Thyroid gland (tissue), 4 donors: ENCODE measurements at regions not wholly inside any gene's neighbourhood (a gene's known extent, or its start where the extent isn't known, plus 50 kb on each side); places are given as distances from the start of the nearest gene placed in this dataset.

Experiments used
- DNase-seq, 2 donors: peaks; one replicate each; pipeline ENCODE4 v3.0.0-alpha.2; 2019
- H3K27ac ChIP-seq, 3 donors: fragments of 200-600 bp; sonication (generic); 1 replicate in 2 of 3; 2 replicates in 1 of 3; pipeline ENCODE4 v1.5.1; 2016 to 2019; ENCODE audit warnings: mild to moderate bottlenecking in 1 of 3, moderate library complexity in 1 of 3
- H3K27me3 ChIP-seq: fragments of 200-600 bp; sonication (generic); one replicate; pipeline ENCODE4 v1.5.1; 2019
- H3K36me3 ChIP-seq, 2 donors: fragments of 200-600 bp; sonication (generic); one replicate each; pipeline ENCODE4 v1.5.1; 2016 to 2019
- H3K4me1 ChIP-seq, 2 donors: fragments of 200-600 bp; sonication (generic); one replicate each; pipeline ENCODE4 v1.5.1; 2017 to 2019
- H3K4me3 ChIP-seq, 3 donors: fragments of 200-600 bp; sonication (generic); replicated peaks in 1 of 3; 1 replicate in 2 of 3; 2 replicates in 1 of 3; pipeline ENCODE4 v1.5.1; 2016; ENCODE audit warnings: mild to moderate bottlenecking in 1 of 3
- H3K9me3 ChIP-seq: fragments of 200-600 bp; sonication (generic); one replicate; pipeline ENCODE4 v1.5.1; 2017
- CTCF ChIP-seq, 6 experiments: fragments of 200-600 bp in 3 of 6; fragments of 450-650 bp in 3 of 6; sonication (generic) in 3 of 6; IDR thresholded peaks; one replicate each; pipeline ENCODE4 v1.5.1; 2016 to 2019; ENCODE audit warnings: antibody characterized with exemption in 6 of 6, mild to moderate bottlenecking in 2 of 6, inconsistent platforms in 1 of 6, moderate library complexity in 1 of 6
- POLR2A ChIP-seq, 2 donors: fragments of 450-650 bp; IDR thresholded peaks; one replicate each; pipeline ENCODE4 v1.6.1; 2017; ENCODE audit warnings: antibody characterized with exemption in 2 of 2, mild to moderate bottlenecking in 2 of 2, moderate library complexity in 1 of 2
- WGBS, 2 donors: methylation state at CpG; one replicate each; pipeline ENCODE4 v1.1.5; 2017; 5-methylcytosine and 5-hydroxymethylcytosine counted together
- intact Hi-C: fragments of 100-400 bp; cut with DNase I; formaldehyde crosslinking; loops from one replicate; pipeline ENCODE4 v1.15.1; 2023

- no peak for DNase-seq
- H3K9me3 ChIP-seq, result no peaks in the 10 kb centered on the region
- no peaks in the 10 kb centered on the region for H3K4me1 ChIP-seq
- no peak overlapping the region for H3K27ac ChIP-seq
- TF ChIP-seq POLR2A (IDR thresholded peaks at IDR 0.05) (no peak), CTCF (IDR thresholded peaks at IDR 0.05) (no peak)
- intact Hi-C loops, result no loop called here
- H3K36me3 ChIP-seq, result no peaks in the 10 kb centered on the region
- no peak overlapping the region for H3K4me3 ChIP-seq
- H3K27me3 ChIP-seq, result no peaks in the 10 kb centered on the region
- 69 to 89% methylated on average over 1 of the region's 1 CpG for WGBS, 2 donors
Observed at GRCh38 chrX:145623453-145623852, 194.2 kb upstream of the SLITRK2 start.

- DNase-seq, result no peak
- H3K27me3 ChIP-seq, result no peaks in the 10 kb centered on the region
- no peaks in the 10 kb centered on the region for H3K36me3 ChIP-seq
- no peak for TF ChIP-seq POLR2A (IDR thresholded peaks at IDR 0.05)
- TF ChIP-seq CTCF (IDR thresholded peaks at IDR 0.05), result no peak
- WGBS, 2 donors, result 95 to 96% methylated on average over 20 to 21 of the region's 21 CpGs
- no peak overlapping the region for H3K27ac ChIP-seq
- no peak overlapping the region for H3K4me3 ChIP-seq
- no peaks in the 10 kb centered on the region for H3K4me1 ChIP-seq
- intact Hi-C loops, result no loop called here
- no peaks in the 10 kb centered on the region for H3K9me3 ChIP-seq
Observed at GRCh38 chrX:145630081-145630480, 187.5 kb upstream of the SLITRK2 start.

GRCh38 chrX:145630806-145631435, 186.7 kb upstream of the SLITRK2 start:
- no peaks in the 10 kb centered on the region for H3K9me3 ChIP-seq
- no peak overlapping the region for H3K27ac ChIP-seq
- intact Hi-C loops, result no loop called here
- H3K4me1 ChIP-seq, result no peaks in the 10 kb centered on the region
- H3K4me3 ChIP-seq, result no peak overlapping the region
- DNase-seq, result no peak
- no peaks in the 10 kb centered on the region for H3K27me3 ChIP-seq
- H3K36me3 ChIP-seq, result no peaks in the 10 kb centered on the region
- TF ChIP-seq CTCF (IDR thresholded peaks at IDR 0.05), result no peak
- TF ChIP-seq POLR2A (IDR thresholded peaks at IDR 0.05), result no peak
- 95 to 99% methylated on average over 14 of the region's 40 CpGs for WGBS, 2 donors

GRCh38 chrX:145631461-145631951, 186.1 kb upstream of the SLITRK2 start:
- H3K9me3 ChIP-seq, result no peaks in the 10 kb centered on the region
- DNase-seq, result no peak
- no peaks in the 10 kb centered on the region for H3K27me3 ChIP-seq
- no peaks in the 10 kb centered on the region for H3K4me1 ChIP-seq
- no peaks in the 10 kb centered on the region for H3K36me3 ChIP-seq
- no peak for TF ChIP-seq CTCF (IDR thresholded peaks at IDR 0.05)
- no peak for TF ChIP-seq POLR2A (IDR thresholded peaks at IDR 0.05)
- 95 to 98% methylated on average over 19 to 20 of the region's 29 CpGs for WGBS, 2 donors
- H3K27ac ChIP-seq, result no peak overlapping the region
- intact Hi-C loops, result no loop called here
- H3K4me3 ChIP-seq, result no peak overlapping the region

- no peaks in the 10 kb centered on the region for H3K4me1 ChIP-seq
- no peaks in the 10 kb centered on the region for H3K9me3 ChIP-seq
- TF ChIP-seq POLR2A (IDR thresholded peaks at IDR 0.05) (no peak), CTCF (IDR thresholded peaks at IDR 0.05) (no peak)
- no peaks in the 10 kb centered on the region for H3K27me3 ChIP-seq
- DNase-seq, result no peak
- no peak overlapping the region for H3K4me3 ChIP-seq
- H3K27ac ChIP-seq, result no peak overlapping the region
- intact Hi-C loops, result no loop called here
- 88 to 91% methylated on average over 5 of the region's 5 CpGs for WGBS, 2 donors
- no peaks in the 10 kb centered on the region for H3K36me3 ChIP-seq
Observed at GRCh38 chrX:145654486-145654885, 163.1 kb upstream of the SLITRK2 start.
